ENCODE measurements at regions not wholly inside any gene's neighbourhood (a gene's known extent, or its start where the extent isn't known, plus 50 kb on each side); places are given as distances from the start of the nearest gene placed in this dataset.

DNA sequence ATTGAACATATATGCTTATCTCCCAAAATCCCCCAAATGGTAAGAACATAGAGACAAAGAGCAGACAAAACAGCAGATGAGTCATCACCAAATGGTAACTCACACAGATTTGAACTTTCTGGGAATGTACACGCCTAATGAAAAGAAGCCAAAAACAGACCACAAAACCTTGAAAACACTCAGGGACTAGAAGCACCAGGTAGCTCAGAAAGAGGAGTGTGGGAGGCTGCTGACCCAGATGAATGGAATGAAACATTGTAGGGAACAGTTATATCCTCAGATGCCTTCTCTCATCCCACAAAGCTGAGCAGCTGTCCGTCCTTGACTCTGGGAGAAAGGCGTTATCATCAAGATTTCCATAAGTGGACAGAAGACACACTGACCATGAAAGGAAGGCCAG is 307.0 kb upstream of the USP25 start:
- peaks cover 3% of the 10 kb centered on the region for H3K9me3 Mint-ChIP-seq (ENCODE audit: low read depth, unreplicated experiment)
- no peak overlapping the region for H3K27ac Mint-ChIP-seq (ENCODE audit: unreplicated experiment)
- no peak for DNase-seq
- no peaks in the 10 kb centered on the region for H3K36me3 Mint-ChIP-seq (ENCODE audit: insufficient read depth, unreplicated experiment)
- intact Hi-C loops (cut with micrococcal nuclease; ENCODE audit: unreplicated experiment): no loop called here
- H3K27me3 Mint-ChIP-seq (ENCODE audit: unreplicated experiment): no peaks in the 10 kb centered on the region
- peaks cover 12% of the 10 kb centered on the region for H3K4me1 Mint-ChIP-seq (ENCODE audit: low read depth, unreplicated experiment)
- TF ChIP-seq, protein P1, sequence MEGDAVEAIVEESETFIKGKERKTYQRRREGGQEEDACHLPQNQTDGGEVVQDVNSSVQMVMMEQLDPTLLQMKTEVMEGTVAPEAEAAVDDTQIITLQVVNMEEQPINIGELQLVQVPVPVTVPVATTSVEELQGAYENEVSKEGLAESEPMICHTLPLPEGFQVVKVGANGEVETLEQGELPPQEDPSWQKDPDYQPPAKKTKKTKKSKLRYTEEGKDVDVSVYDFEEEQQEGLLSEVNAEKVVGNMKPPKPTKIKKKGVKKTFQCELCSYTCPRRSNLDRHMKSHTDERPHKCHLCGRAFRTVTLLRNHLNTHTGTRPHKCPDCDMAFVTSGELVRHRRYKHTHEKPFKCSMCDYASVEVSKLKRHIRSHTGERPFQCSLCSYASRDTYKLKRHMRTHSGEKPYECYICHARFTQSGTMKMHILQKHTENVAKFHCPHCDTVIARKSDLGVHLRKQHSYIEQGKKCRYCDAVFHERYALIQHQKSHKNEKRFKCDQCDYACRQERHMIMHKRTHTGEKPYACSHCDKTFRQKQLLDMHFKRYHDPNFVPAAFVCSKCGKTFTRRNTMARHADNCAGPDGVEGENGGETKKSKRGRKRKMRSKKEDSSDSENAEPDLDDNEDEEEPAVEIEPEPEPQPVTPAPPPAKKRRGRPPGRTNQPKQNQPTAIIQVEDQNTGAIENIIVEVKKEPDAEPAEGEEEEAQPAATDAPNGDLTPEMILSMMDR (IDR thresholded peaks at IDR 0.05; ENCODE audit: unreplicated experiment): no peak
- CTCF ChIA-PET: no interaction called here
- BruUV-seq (replicated peaks): no TSS peak
- no peak overlapping the region for H3K4me3 Mint-ChIP-seq (ENCODE audit: low read depth, unreplicated experiment)

DNA sequence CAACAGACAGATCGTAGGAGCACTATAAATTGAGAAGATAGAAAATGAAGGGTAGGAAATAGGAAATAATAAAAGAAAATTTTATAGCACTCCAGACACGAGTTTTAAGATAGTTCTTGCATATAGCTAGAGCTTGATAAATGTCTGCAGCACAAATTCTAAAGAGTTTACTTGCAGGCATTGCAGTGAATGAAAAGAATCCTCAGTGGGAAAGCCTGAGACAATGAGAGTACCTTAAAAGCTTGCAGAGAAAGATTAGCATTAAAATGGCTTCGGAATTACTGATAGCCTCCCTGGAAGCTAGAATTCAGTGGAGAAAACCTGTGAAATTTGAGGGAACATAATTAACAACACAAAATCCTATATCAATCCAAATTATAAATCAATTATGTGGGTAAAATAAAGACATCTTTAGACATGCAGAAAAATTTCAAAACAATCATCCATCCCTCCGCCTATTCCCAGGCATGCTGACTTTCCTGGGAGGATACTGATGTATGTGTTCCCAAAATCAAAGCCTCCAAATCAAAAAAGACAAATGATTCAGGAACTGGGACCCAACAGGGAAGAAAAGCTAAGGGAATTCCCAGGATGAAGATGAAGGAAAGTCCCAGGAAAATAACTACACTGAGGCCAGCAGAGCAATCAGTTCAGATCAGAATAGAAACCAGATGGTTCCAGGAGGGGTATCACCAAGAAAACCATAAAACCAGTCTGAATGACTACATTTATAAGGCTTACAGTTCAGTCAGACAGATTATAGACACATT is 305.9 kb upstream of the USP25 start:
- Mint-ChIP-seq H3K9me3 (ENCODE audit: low read depth, unreplicated experiment) (peaks cover 3% of the 10 kb centered on the region), H3K27me3 (ENCODE audit: unreplicated experiment) (no peaks in the 10 kb centered on the region), H3K4me1 (ENCODE audit: low read depth, unreplicated experiment) (peaks cover 12% of the 10 kb centered on the region), H3K4me3 (ENCODE audit: low read depth, unreplicated experiment) (no peak overlapping the region), H3K27ac (ENCODE audit: unreplicated experiment) (no peak overlapping the region), H3K36me3 (ENCODE audit: insufficient read depth, unreplicated experiment) (no peaks in the 10 kb centered on the region)
- intact Hi-C loops (cut with micrococcal nuclease; ENCODE audit: unreplicated experiment): no loop called here
- no TSS peak for BruUV-seq (replicated peaks)
- DNase-seq: no peak
- CTCF ChIA-PET: no interaction called here
- TF ChIP-seq, protein P1 (IDR thresholded peaks at IDR 0.05; ENCODE audit: unreplicated experiment): no peak

DNA sequence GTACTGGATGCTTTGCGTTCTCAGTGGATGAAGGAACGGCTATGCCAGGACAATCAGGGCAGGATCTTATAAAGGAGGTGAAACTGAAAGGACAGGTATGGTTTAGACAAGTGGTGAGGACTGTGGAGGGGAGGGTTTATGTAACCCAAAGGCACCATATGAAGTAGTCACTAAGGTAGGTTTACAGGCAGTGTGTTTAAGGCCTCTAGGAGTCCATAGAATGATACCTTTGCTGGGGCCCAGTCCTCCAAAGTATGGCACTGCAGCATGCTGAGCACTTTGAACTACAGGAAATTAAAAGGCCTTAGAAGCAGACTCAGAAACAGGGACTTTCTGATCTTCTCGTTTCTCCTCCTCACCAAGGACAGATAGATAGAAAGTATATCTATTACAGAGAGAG is 304.7 kb upstream of the USP25 start:
- Mint-ChIP-seq H3K9me3 (ENCODE audit: low read depth, unreplicated experiment) (no peaks in the 10 kb centered on the region), H3K4me3 (ENCODE audit: low read depth, unreplicated experiment) (no peak overlapping the region), H3K4me1 (ENCODE audit: low read depth, unreplicated experiment) (peaks cover 12% of the 10 kb centered on the region), H3K36me3 (ENCODE audit: insufficient read depth, unreplicated experiment) (no peaks in the 10 kb centered on the region), H3K27me3 (ENCODE audit: unreplicated experiment) (no peaks in the 10 kb centered on the region), H3K27ac (ENCODE audit: unreplicated experiment) (no peak overlapping the region)
- TF ChIP-seq, protein P1 (IDR thresholded peaks at IDR 0.05; ENCODE audit: unreplicated experiment): no peak
- no peak for DNase-seq
- no TSS peak for BruUV-seq (replicated peaks)
- intact Hi-C loops (cut with micrococcal nuclease; ENCODE audit: unreplicated experiment): no loop called here
- CTCF ChIA-PET: no interaction called here

DNA sequence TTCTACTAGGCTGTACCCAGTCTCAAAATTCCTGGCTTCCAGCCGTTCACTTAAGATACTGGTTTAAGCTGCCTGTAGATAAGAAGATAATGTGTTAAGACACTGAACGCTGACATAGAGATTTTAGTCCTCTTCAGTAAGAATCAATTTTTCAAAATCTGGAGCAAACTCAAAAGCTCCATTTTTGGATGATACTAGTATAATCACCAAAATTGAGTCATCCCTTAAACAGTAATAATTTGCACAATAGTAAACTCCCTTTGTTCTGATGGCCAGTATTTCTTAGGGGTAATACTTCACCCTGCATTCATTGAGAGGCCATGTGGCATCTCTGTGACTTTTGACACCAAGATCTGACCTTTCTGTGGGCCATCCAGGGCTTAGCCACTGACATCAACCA is 299.8 kb upstream of the USP25 start:
- no peak overlapping the region for H3K4me3 Mint-ChIP-seq (ENCODE audit: low read depth, unreplicated experiment)
- no peaks in the 10 kb centered on the region for H3K27me3 Mint-ChIP-seq (ENCODE audit: unreplicated experiment)
- H3K27ac Mint-ChIP-seq (ENCODE audit: unreplicated experiment): no peak overlapping the region
- no peak for DNase-seq
- no peaks in the 10 kb centered on the region for H3K4me1 Mint-ChIP-seq (ENCODE audit: low read depth, unreplicated experiment)
- H3K36me3 Mint-ChIP-seq (ENCODE audit: insufficient read depth, unreplicated experiment): no peaks in the 10 kb centered on the region
- CTCF ChIA-PET: no interaction called here
- no TSS peak for BruUV-seq (replicated peaks)
- intact Hi-C loops (cut with micrococcal nuclease; ENCODE audit: unreplicated experiment): no loop called here
- H3K9me3 Mint-ChIP-seq (ENCODE audit: low read depth, unreplicated experiment): no peaks in the 10 kb centered on the region
- TF ChIP-seq, protein P1 (IDR thresholded peaks at IDR 0.05; ENCODE audit: unreplicated experiment): no peak

Measured in Calu3 (cell line).